K562 (cell line): ENCODE measurements at regions not wholly inside any gene's neighbourhood (a gene's known extent, or its start where the extent isn't known, plus 50 kb on each side); places are given as distances from the start of the nearest gene placed in this dataset.

Experiments used
- ATAC-seq: fragments of 200-7000 bp; cut with Tn5 transposase; 3 replicates; pipeline ENCODE4 v1.9.1; 2020; ENCODE audit warnings: moderate library complexity
- BruUV-seq: library from RNA; stranded (reverse); fragments of 400-500 nt; replicated peaks from 2 replicates; lab custom pipeline; 2021; lab: Mats Ljungman, UMichigan
- CTCF ChIA-PET: fragments of 300-600 bp; formaldehyde crosslinking; extraction: SDS; loops from one replicate; lab custom pipeline; 2021; ENCODE audit warnings: low intra/inter-chr PET ratio; lab: Yijun Ruan, JAX
- POLR2A ChIA-PET: fragments of 300-600, 350-650 bp; sonication (Branson Sonifier 250); formaldehyde crosslinking; extraction: SDS; loops from one replicate; lab custom pipeline; 2021; ENCODE audit warnings: antibody characterized with exemption, inconsistent platforms; lab: Yijun Ruan, JAX
- DNase-seq, 4 experiments: peaks; one replicate each; pipeline versions ENCODE4 v3.0.0 to v3.0.0-alpha.2; 2011 to 2018; ENCODE audit warnings: low spot score in 3 of 4, mixed read lengths in 3 of 4; ENCODE audit errors: extremely low read depth in 1 of 4
- FAIRE-seq: peaks from 2 replicates; lab custom pipeline; 2011; peaks lifted over from hg19 to GRCh38; lab: Jason Lieb, UNC
- H2AFZ ChIP-seq: 2 replicates; pipeline ENCODE4 v1.6.0; 2011; ENCODE audit warnings: low read depth, low read length, control low read depth, inconsistent platforms
- H3K27ac ChIP-seq: fragments of 200-600 bp; 3 replicates; pipeline ENCODE4 v1.8.0; 2011; ENCODE audit warnings: low read depth, mild to moderate bottlenecking, control low read depth, inconsistent platforms, low read length, moderate library complexity, mixed read lengths; ENCODE audit errors: extremely low read depth
- H3K27me3 ChIP-seq, 2 experiments: fragments of 300-600 bp in 1 of 2; 2 replicates in 1 of 2; 3 replicates in 1 of 2; pipeline versions ENCODE4 v1.6.0 to v1.8.0; 2011; ENCODE audit warnings: inconsistent platforms in 2 of 2, low read length in 2 of 2, mild to moderate bottlenecking in 1 of 2, mixed read lengths in 1 of 2, moderate library complexity in 1 of 2; ENCODE audit not compliant: control insufficient read depth in 2 of 2, insufficient read depth in 2 of 2
- H3K36me3 ChIP-seq: fragments of 300-600 bp; 3 replicates; pipeline ENCODE4 v1.8.0; 2011; ENCODE audit warnings: mild to moderate bottlenecking, low read length, inconsistent platforms; ENCODE audit not compliant: control insufficient read depth, insufficient read depth
- H3K4me1 ChIP-seq, 2 experiments: fragments of 200-600 bp in 1 of 2; replicated peaks in 1 of 2; 2 replicates in 1 of 2; 3 replicates in 1 of 2; pipeline versions ENCODE4 v1.5.1 to v1.8.0; 2011; ENCODE audit warnings: inconsistent platforms in 2 of 2, low read length in 2 of 2, mild to moderate bottlenecking in 1 of 2, mixed read lengths in 1 of 2, moderate library complexity in 1 of 2; ENCODE audit not compliant: control insufficient read depth in 2 of 2, insufficient read depth in 2 of 2
- H3K4me2 ChIP-seq: 2 replicates; pipeline ENCODE4 v1.6.1; 2011; ENCODE audit warnings: low read length, control low read depth, inconsistent platforms, mixed read lengths; ENCODE audit not compliant: insufficient read depth
- H3K4me3 ChIP-seq: fragments of 200-600 bp; sonication (generic), shearing (Covaris generic); 2 replicates; pipeline ENCODE4 v1.5.1; 2016; ENCODE audit warnings: control low read depth, inconsistent platforms
- H3K79me2 ChIP-seq: fragments of 200-600 bp; 3 replicates; pipeline ENCODE4 v1.8.0; 2011; ENCODE audit warnings: low read length, inconsistent platforms; ENCODE audit not compliant: control insufficient read depth, insufficient read depth
- H3K9ac ChIP-seq, 2 experiments: 2 replicates each; pipeline versions ENCODE4 v1.6.0 to v1.6.1; 2011; ENCODE audit warnings: low read depth in 2 of 2, low read length in 2 of 2, control low read depth in 1 of 2, inconsistent platforms in 1 of 2, mild to moderate bottlenecking in 1 of 2, mixed read lengths in 1 of 2; ENCODE audit not compliant: insufficient read depth in 1 of 2
- H3K9me1 ChIP-seq: one replicate; pipeline ENCODE4 v1.6.0; 2011; ENCODE audit warnings: inconsistent platforms, mild to moderate bottlenecking, low read length, moderate library complexity; ENCODE audit not compliant: control insufficient read depth, insufficient read depth
- H3K9me3 ChIP-seq: replicated peaks from 2 replicates; pipeline ENCODE4 v1.5.1; 2011; ENCODE audit warnings: low read depth, low read length, inconsistent platforms; ENCODE audit not compliant: control insufficient read depth, insufficient read depth
- H4K20me1 ChIP-seq: replicated peaks from 2 replicates; pipeline ENCODE4 v1.6.1; 2011; ENCODE audit warnings: low read length, inconsistent platforms, mixed read lengths; ENCODE audit not compliant: control insufficient read depth, insufficient read depth
- DMBX1 ChIP-seq: fragments of 250-450 bp; sonication (Bioruptor Pico); IDR thresholded peaks from 2 replicates; pipeline ENCODE4 v1.8.0; 2022; ENCODE audit warnings: inconsistent platforms, mild to moderate bottlenecking, moderate library complexity, borderline replicate concordance
- ETV1 ChIP-seq: fragments of 450-650 bp; conservative IDR thresholded peaks from 2 replicates; pipeline ENCODE4 v1.6.1; 2016; ENCODE audit warnings: missing genetic modification characterization, control low read depth, low read depth, missing compliant biosample characterization
- GTF2E2 ChIP-seq: fragments of 200-800 bp; sonication (Bioruptor generic); IDR thresholded peaks from 2 replicates; pipeline ENCODE4 v1.6.1; 2016; ENCODE audit warnings: missing genetic modification characterization, missing compliant biosample characterization
- HEY1 ChIP-seq: fragments of 250-450 bp; sonication (Bioruptor Pico); IDR thresholded peaks from 2 replicates; pipeline ENCODE4 v1.5.0; 2020; ENCODE audit warnings: mild to moderate bottlenecking, moderate library complexity, borderline replicate concordance
- HNRNPK ChIP-seq: fragments of 200-400 bp; formaldehyde crosslinking; IDR thresholded peaks from one replicate; pipeline ENCODE4 v1.6.1; 2018; ENCODE audit warnings: mild to moderate bottlenecking, low read depth, low read length; ENCODE audit not compliant: poor library complexity, severe bottlenecking
- HNRNPL ChIP-seq: fragments of 200-400 bp; formaldehyde crosslinking; IDR thresholded peaks from 2 replicates; pipeline ENCODE4 v1.6.1; 2017; ENCODE audit warnings: low read depth, mild to moderate bottlenecking, low read length
- IRF2 ChIP-seq: sonication (generic); formaldehyde crosslinking; IDR thresholded peaks from 2 replicates; pipeline ENCODE4 v1.8.1; 2022; ENCODE audit warnings: mild to moderate bottlenecking, missing genetic modification reagents
- LEF1 ChIP-seq: fragments of 450-650 bp; IDR thresholded peaks from 2 replicates; pipeline ENCODE4 v1.6.1; 2016; ENCODE audit warnings: mild to moderate bottlenecking
- SFPQ ChIP-seq: fragments of 200-400 bp; formaldehyde crosslinking; IDR thresholded peaks from 2 replicates; pipeline ENCODE4 v1.6.1; 2017; ENCODE audit warnings: mild to moderate bottlenecking, low read depth, low read length, moderate library complexity
- SRSF3 ChIP-seq: fragments of 200-400 bp; formaldehyde crosslinking; IDR thresholded peaks from 2 replicates; pipeline ENCODE4 v1.6.1; 2016; ENCODE audit warnings: mild to moderate bottlenecking, low read length, moderate library complexity; ENCODE audit not compliant: insufficient read depth
- TAF9B ChIP-seq: fragments of 450-650 bp; IDR thresholded peaks from 2 replicates; pipeline ENCODE4 v1.6.1; 2018; ENCODE audit warnings: mild to moderate bottlenecking; ENCODE audit not compliant: partially characterized antibody
- THRAP3 ChIP-seq: fragments of 450-650 bp; IDR thresholded peaks from 2 replicates; pipeline ENCODE4 v1.6.1; 2016; ENCODE audit warnings: mild to moderate bottlenecking, inconsistent platforms, borderline replicate concordance
- ZKSCAN1 ChIP-seq: fragments of 150-350 bp; IDR thresholded peaks from 2 replicates; pipeline ENCODE4 v1.6.1; 2016; ENCODE audit warnings: low read depth, low read length
- ZNF518B ChIP-seq: fragments of 250-450 bp; sonication (Bioruptor Pico); IDR thresholded peaks from 2 replicates; pipeline ENCODE4 v1.5.0; 2021; ENCODE audit warnings: mild to moderate bottlenecking, moderate library complexity
- WGBS: fragments of 100-300 bp; shearing (Covaris generic); methylation state at CpG from one replicate; pipeline ENCODE4 v1.1.6; 2016; ENCODE audit warnings: low coverage, mixed read lengths; ENCODE audit not compliant: insufficient coverage; ENCODE audit errors: missing lambda C conversion rate; 5-methylcytosine and 5-hydroxymethylcytosine counted together
- in situ Hi-C: fragments of 300-500 bp; cut with MboI; formaldehyde crosslinking; loops from 4 replicates; pipeline ENCODE4 v1.15.0; 2018; ENCODE audit warnings: inconsistent platforms, mixed read lengths
- intact Hi-C: fragments of 100-400 bp; cut with micrococcal nuclease; formaldehyde crosslinking; loops from 2 replicates; pipeline ENCODE4 v1.14.2; 2022
- TF ChIP-seq, protein P1 (sequence below), 2 experiments: fragments of 200-800 bp in 1 of 2; sonication (Bioruptor generic) in 1 of 2; sonication (generic) in 1 of 2; formaldehyde crosslinking in 1 of 2; IDR thresholded peaks in 1 of 2; conservative IDR thresholded peaks in 1 of 2; 2 replicates each; pipeline versions ENCODE4 v1.5.0 to v1.6.1; 2016 to 2020; ENCODE audit warnings: missing compliant biosample characterization in 1 of 2, missing genetic modification characterization in 1 of 2, missing genetic modification reagents in 1 of 2

- in situ Hi-C loops: no loop called here
- intact Hi-C loops: no loop called here
These were observed 123.5 kb upstream of the KITLG start for GRCh38 chr12:88703790-88704189.

More at GRCh38 chr12:88703790-88704189, 123.5 kb upstream of the KITLG start:
- H3K9ac ChIP-seq: no peak overlapping the region
- POLR2A ChIA-PET: interaction anchor here (0.8 kb wide), 1 partner anchor 1663 kb away, joined by 3 read pairs; no protein-coding TSS in a partner anchor
- WGBS: 3% methylated on average over 3 of the region's 3 CpGs
- no peaks in the 10 kb centered on the region for H3K36me3 ChIP-seq
- FAIRE-seq: no peak
- no peak for DNase-seq
- CTCF ChIA-PET: no interaction called here
- no peak overlapping the region for H2AFZ ChIP-seq
- no peaks in the 10 kb centered on the region for H3K79me2 ChIP-seq
- H3K4me3 ChIP-seq: no peak overlapping the region
- H3K27me3 ChIP-seq: no peaks in the 10 kb centered on the region
- ATAC-seq: no peak
- no peaks in the 10 kb centered on the region for H3K4me1 ChIP-seq
- no TSS peak for BruUV-seq
- TF ChIP-seq TAF9B: no peak
- no peak for TF ChIP-seq HNRNPL
- TF ChIP-seq ZNF518B (CRISPR knock-in tag): no peak
- TF ChIP-seq SFPQ: no peak
- no peak for TF ChIP-seq IRF2
- TF ChIP-seq, protein P1, sequence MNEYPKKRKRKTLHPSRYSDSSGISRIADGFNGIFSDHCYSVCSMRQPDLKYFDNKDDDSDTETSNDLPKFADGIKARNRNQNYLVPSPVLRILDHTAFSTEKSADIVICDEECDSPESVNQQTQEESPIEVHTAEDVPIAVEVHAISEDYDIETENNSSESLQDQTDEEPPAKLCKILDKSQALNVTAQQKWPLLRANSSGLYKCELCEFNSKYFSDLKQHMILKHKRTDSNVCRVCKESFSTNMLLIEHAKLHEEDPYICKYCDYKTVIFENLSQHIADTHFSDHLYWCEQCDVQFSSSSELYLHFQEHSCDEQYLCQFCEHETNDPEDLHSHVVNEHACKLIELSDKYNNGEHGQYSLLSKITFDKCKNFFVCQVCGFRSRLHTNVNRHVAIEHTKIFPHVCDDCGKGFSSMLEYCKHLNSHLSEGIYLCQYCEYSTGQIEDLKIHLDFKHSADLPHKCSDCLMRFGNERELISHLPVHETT (CRISPR knock-in tag; conservative IDR thresholded peaks at IDR 0.05 in 1 of 2, IDR thresholded peaks at IDR 0.05 in 1 of 2): no peak
- no peak for TF ChIP-seq SRSF3
- no peak for TF ChIP-seq LEF1
- no peak for TF ChIP-seq ETV1 (tag)
- no peak for TF ChIP-seq THRAP3
- TF ChIP-seq HEY1 (CRISPR knock-in tag): no peak
- no peak for TF ChIP-seq ZKSCAN1
- no peak for TF ChIP-seq GTF2E2 (tag)
- no peak for TF ChIP-seq DMBX1 (CRISPR knock-in tag)
- no peak for TF ChIP-seq HNRNPK
- H3K27ac ChIP-seq: no peak overlapping the region
- H3K9me1 ChIP-seq: no peaks in the 10 kb centered on the region
- peaks cover 2% of the 10 kb centered on the region; the same call in 1 of the 2 replicates for H3K9me3 ChIP-seq
- no peak overlapping the region for H3K4me2 ChIP-seq
- H4K20me1 ChIP-seq: no peaks in the 10 kb centered on the region
